ENCODE measurements at regions not wholly inside any gene's neighbourhood (a gene's known extent, or its start where the extent isn't known, plus 50 kb on each side); places are given as distances from the start of the nearest gene placed in this dataset.
A peak's percentile ranks its signal among the peaks of the same experiment; 100 is the strongest.

DNA sequence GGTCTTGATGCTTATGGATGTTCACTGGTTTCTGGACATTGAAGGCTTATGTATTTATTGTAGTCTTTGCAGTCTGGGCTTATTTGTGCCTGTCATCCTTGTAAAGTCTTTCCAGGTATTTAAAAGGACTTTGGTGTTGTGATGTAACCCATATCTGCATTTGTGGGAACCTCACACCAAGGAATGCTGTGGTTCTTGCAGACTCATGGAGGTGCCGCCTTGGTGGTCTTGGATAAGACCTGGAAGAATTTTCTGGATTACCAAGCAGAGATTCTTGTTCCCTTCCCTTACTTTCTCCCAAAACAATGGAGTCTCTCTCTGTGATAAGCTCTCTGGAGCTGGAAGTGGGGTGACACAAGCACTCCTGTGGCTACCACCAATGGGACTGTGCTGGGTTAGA lies 363.5 kb upstream of the NECTIN3 start:
- DNase-seq (ENCODE audit: low read depth in 4 of 4, low spot score in 3 of 4): no peak

DNA sequence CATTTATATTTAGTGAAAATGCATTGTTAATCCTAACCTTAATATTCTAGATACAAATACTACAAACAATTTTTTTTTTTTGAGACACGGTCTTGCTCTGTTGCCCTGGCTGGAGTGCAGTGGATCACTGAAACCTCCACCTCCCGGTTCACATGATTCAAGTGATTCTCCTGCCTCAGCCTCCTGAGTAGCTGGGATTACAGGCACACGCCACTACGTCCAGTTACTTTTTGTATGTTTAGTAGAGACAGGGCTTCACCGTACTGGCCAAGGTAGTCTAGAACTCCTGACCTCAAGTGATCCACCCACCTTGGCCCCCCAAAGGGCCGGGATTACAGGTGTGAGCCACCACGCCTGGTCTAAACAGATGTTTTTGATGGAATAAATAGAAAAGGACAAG lies 361.5 kb upstream of the NECTIN3 start:
- no peak for DNase-seq (ENCODE audit: low read depth in 4 of 4, low spot score in 3 of 4)

GRCh38 chr3:110710603-110711002 lies 361.0 kb upstream of the NECTIN3 start:
- DNase-seq (ENCODE audit: low read depth in 4 of 4, low spot score in 3 of 4): no peak

DNA sequence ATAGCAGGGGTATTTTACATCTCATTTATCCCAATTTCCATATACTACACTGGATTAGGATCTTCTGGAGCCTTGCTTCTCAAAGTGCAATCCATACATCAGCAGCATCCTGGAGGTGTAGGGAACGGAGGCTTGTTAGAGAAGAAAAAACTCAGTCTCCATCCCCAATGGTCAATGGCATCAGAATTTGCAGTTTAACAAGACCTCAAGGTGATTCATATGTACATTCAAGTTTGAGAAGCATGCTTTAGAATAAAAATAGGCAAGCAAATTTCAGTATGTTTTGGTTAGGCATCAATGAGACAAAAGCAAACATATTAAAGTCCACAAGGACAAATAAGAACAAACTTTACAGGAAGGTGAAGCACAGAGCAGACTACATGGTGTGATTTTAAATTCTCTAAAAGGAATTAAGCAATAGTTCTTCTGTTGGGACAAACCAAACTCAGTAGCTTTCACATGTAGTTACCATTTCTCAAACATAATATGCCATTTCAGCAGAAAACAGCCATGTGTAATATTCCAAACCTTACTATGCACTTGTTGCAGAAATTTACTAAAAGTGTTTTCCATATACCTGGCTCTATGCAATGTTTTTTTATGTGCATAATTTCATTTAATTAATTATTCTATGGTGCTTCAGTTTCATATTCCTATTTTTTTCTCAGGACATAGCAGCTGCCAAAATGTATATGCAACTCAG lies 360.3 kb upstream of the NECTIN3 start:
- DNase-seq (ENCODE audit: low read depth in 4 of 4, low spot score in 3 of 4): no peak

GRCh38 chr3:110711851-110712516 lies 359.6 kb upstream of the NECTIN3 start:
- DNase-seq (ENCODE audit: low read depth in 4 of 4, low spot score in 3 of 4): no peak

GRCh38 chr3:110727056-110727455 lies 344.6 kb upstream of the NECTIN3 start:
- no peak for DNase-seq (ENCODE audit: low read depth in 4 of 4, low spot score in 3 of 4)

GRCh38 chr3:110731148-110731547 lies 340.5 kb upstream of the NECTIN3 start:
- DNase-seq (ENCODE audit: low read depth in 4 of 4, low spot score in 3 of 4): no peak

DNA sequence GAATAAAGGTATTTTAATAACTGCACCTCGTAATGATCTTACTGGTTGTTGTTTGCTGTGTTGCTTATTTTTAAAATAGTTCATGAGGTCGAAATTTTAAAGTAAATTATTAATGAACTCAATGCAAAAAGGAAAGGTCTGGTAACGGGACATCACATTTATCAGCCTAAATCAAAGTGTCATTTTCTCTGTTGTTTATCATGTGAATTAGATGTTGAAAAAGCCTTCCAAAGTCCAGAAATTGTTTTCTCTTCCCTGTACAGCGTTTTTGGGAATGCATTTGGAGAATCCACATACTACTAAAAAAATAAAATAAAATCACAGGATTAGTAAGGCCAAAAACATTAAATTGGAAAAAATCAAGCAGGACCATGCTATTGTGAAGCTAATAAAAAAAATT lies 339.2 kb upstream of the NECTIN3 start:
- DNase-seq (ENCODE audit: low read depth in 4 of 4, low spot score in 3 of 4): no peak

DNA sequence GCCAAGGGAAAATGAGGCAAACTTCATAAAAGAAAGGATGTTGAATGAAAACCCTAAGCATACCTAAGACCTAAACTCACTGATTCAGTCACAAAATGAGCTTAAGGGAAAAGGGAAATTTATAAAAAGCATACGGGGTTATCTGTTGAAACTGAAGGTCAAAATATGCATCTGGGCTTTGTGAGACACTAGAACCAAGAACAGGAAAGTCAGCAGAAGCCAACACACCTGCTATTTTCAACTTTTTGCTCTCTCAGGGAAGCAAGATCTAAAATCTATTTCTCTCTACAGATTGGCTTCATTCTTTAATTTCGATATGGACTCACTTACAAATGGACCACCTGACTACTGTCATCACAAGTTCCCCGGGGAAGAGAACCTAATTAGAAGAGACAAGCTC lies 338.6 kb upstream of the NECTIN3 start:
- no peak for DNase-seq (ENCODE audit: low read depth in 4 of 4, low spot score in 3 of 4)

DNA sequence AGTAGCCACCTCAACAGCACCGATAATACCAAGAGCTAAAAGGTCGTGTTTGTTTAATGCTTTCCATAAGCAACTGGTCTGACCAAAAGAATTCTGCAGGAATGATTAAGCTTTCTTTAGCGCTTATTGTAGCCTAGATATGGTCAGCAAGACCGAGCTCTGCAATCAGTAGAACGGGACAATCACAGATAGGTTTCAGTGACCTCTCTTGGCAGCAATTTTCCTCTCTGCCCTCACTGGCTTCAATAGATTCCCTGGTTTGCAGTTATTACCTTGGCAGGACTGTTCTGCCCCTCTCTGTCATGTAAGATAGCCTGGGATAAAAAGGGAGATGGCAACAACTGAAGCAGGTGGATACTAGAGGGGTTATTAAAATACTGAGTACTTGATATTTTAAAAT lies 337.1 kb upstream of the NECTIN3 start:
- no peak for DNase-seq (ENCODE audit: low read depth in 4 of 4, low spot score in 3 of 4)

GRCh38 chr3:110736332-110736731 lies 335.3 kb upstream of the NECTIN3 start:
- DNase-seq (ENCODE audit: low read depth in 4 of 4, low spot score in 3 of 4): no peak

DNA sequence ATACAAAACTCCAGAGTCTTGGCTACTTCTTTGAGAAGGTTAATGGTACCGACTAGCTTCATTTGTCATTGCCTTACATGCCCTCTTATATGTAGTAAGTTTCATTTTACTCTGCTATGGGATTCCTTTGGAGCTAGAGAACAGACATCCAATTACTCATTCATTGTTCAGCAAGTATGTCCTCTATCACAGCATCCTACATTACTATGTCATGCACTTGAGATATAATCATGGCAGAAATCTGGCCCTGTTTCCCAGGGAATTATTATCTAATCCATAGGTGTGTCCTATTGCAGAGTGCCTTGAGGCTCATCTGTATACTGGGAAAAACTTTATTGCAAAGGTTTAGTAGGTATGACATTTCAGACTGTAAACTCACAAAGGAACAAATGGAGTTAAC lies 333.1 kb upstream of the NECTIN3 start:
- no peak for DNase-seq (ENCODE audit: low read depth in 4 of 4, low spot score in 3 of 4)

GRCh38 chr3:110741891-110742290 lies 329.7 kb upstream of the NECTIN3 start:
- DNase-seq (ENCODE audit: low read depth in 4 of 4, low spot score in 3 of 4): no peak

DNA sequence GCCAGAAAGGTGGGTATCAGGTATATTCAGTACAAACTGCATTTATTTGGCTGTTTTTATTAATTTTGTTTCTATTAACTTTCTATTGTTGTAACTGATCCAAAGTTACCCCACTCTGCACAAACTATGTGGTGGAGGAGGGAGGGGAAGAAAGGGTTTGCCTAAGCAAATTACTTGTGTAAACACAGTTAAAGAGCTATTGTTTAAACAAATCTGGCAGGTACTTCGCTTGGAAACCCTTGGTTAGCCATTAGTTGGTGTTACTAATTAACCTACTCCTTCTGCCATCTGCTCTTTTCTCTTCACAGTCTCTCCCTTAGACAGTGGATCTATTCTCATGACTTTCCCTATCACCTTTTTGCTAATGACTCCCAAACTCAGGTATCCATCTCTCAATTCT lies 328.4 kb upstream of the NECTIN3 start:
- DNase-seq (ENCODE audit: low read depth in 4 of 4, low spot score in 3 of 4): peak; percentile 20 to 48 (median 40)

GRCh38 chr3:110743984-110744383 lies 327.6 kb upstream of the NECTIN3 start:
- DNase-seq (ENCODE audit: low read depth in 4 of 4, low spot score in 3 of 4): no peak

DNA sequence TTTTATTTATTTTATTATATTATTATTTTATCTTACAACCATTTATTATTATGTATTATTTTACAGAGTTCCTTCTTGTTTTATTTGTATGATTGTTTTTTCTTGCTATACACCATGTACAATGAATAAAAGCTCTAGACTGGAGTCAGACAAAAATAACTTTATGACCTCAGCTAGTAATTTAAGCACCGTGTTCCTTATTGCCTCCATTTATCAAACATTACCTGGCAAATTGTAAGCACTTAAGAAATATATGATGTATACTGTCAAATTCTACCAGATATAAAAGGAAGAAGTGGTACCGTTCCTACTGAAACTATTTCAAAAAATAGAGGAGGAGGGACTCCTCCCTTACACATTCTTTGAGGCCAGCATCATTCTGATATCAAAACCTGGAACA lies 326.9 kb upstream of the NECTIN3 start:
- no peak for DNase-seq (ENCODE audit: low read depth in 4 of 4, low spot score in 3 of 4)

DNA sequence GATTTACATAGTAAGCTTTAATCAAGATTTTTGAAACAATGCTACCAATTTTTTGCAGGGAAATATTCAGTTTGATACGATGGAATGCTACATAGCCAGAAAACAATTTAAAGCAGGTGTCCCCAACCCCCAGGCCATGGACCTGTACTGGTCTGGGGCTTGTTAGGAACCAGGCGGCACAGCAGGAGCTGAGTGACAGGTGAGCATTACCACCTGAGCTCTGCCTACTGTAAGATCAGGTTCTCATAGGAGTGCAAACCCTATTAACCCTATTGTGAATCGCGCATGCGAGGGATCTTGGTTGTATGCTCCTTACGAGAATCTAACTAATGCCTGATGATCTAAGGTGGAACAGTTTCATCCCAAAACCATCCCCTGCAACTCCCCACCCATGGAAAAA lies 322.6 kb upstream of the NECTIN3 start:
- DNase-seq (ENCODE audit: low read depth in 4 of 4, low spot score in 3 of 4): no peak

GRCh38 chr3:110750201-110750600 lies 321.4 kb upstream of the NECTIN3 start:
- DNase-seq (ENCODE audit: low read depth in 4 of 4, low spot score in 3 of 4): no peak

- no peak for DNase-seq (ENCODE audit: low read depth in 4 of 4, low spot score in 3 of 4)
Measured at GRCh38 chr3:110752307-110752706, 319.3 kb upstream of the NECTIN3 start.

- no peak for DNase-seq (ENCODE audit: low read depth in 4 of 4, low spot score in 3 of 4)
Measured at GRCh38 chr3:110753516-110753915, 318.1 kb upstream of the NECTIN3 start.

- no peak for DNase-seq (ENCODE audit: low read depth in 4 of 4, low spot score in 3 of 4)
Measured at GRCh38 chr3:110754212-110754916, 317.3 kb upstream of the NECTIN3 start.

DNA sequence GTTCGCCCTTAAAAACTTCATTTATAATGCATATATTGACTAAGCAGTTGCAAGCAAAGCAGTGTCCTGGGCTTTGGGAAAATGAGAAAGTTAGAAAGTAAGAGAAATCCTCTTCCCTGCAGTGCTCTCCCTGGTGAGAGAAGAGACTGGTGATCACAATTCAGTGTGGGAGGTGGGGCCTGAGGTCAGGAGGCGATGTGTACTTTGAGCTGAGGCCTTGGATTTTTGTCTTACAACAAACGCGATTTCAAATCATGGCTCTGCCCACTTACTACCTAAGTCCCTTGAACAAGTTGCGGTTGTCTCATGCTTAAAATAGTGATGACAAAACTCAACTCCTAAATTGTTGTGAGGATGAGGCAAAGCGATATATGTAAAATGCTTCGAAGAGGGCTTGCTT lies 316.3 kb upstream of the NECTIN3 start:
- DNase-seq (ENCODE audit: low read depth in 4 of 4, low spot score in 3 of 4): no peak

All from right renal pelvis (tissue), 4 donors.